ENCODE measurements at regions not wholly inside any gene's neighbourhood (a gene's known extent, or its start where the extent isn't known, plus 50 kb on each side); places are given as distances from the start of the nearest gene placed in this dataset.

GRCh38 chr1:38134294-38134755 lies 87.7 kb upstream of the POU3F1 start:
- Histone ChIP-seq H3K4me2 (ENCODE audit: low read length) (no peak overlapping the region), H3K4me3 (ENCODE audit: low read depth, low read length, poor library complexity, severe bottlenecking) (no peak overlapping the region), H3K4me1 (ENCODE audit: insufficient read depth, low read length, poor library complexity, severe bottlenecking) (peaks cover 9% of the 10 kb centered on the region), H3K27ac (ENCODE audit: low read depth, low read length, poor library complexity, severe bottlenecking) (no peak overlapping the region), H3K9me3 (ENCODE audit: low read length) (no peaks in the 10 kb centered on the region), H3K79me2 (ENCODE audit: insufficient read depth, low read depth, low read length) (no peaks in the 10 kb centered on the region), H3K36me3 (ENCODE audit: insufficient read depth, low read length) (no peaks in the 10 kb centered on the region), H3K9me2 (ENCODE audit: insufficient read depth, low read length) (no peaks in the 10 kb centered on the region), H4K20me1 (ENCODE audit: insufficient read depth, low read length) (no peaks in the 10 kb centered on the region), H2AFZ (ENCODE audit: low read length) (no peak overlapping the region)
- DNase-seq (ENCODE audit: low spot score): no peak
- TF ChIP-seq EZH2phosphoT487 (IDR thresholded peaks at IDR 0.05; ENCODE audit: borderline replicate concordance, low read depth, low read length): no peak
- no peak for TF ChIP-seq CTCF (conservative IDR thresholded peaks at IDR 0.05; ENCODE audit: low read length)
- ChIA-PET POLR2A (no interaction called here), CTCF (ENCODE audit: unreplicated experiment) (no interaction called here)
- BruUV-seq (replicated peaks): no TSS peak
- intact Hi-C loops (cut with micrococcal nuclease; ENCODE audit: unreplicated experiment): no loop called here

- BruUV-seq (replicated peaks): no TSS peak
- Histone ChIP-seq H3K9me3 (ENCODE audit: low read length) (no peaks in the 10 kb centered on the region), H2AFZ (ENCODE audit: low read length) (no peak overlapping the region), H3K4me2 (ENCODE audit: low read length) (no peak overlapping the region), H3K27ac (ENCODE audit: low read depth, low read length, poor library complexity, severe bottlenecking) (no peak overlapping the region), H3K79me2 (ENCODE audit: insufficient read depth, low read depth, low read length) (no peaks in the 10 kb centered on the region), H3K36me3 (ENCODE audit: insufficient read depth, low read length) (no peaks in the 10 kb centered on the region), H3K4me1 (ENCODE audit: insufficient read depth, low read length, poor library complexity, severe bottlenecking) (peaks cover 9% of the 10 kb centered on the region), H4K20me1 (ENCODE audit: insufficient read depth, low read length) (no peaks in the 10 kb centered on the region), H3K9me2 (ENCODE audit: insufficient read depth, low read length) (no peaks in the 10 kb centered on the region), H3K4me3 (ENCODE audit: low read depth, low read length, poor library complexity, severe bottlenecking) (no peak overlapping the region)
- intact Hi-C loops (cut with micrococcal nuclease; ENCODE audit: unreplicated experiment): no loop called here
- ChIA-PET POLR2A (no interaction called here), CTCF (ENCODE audit: unreplicated experiment) (no interaction called here)
- no peak for DNase-seq (ENCODE audit: low spot score)
- no peak for TF ChIP-seq EZH2phosphoT487 (IDR thresholded peaks at IDR 0.05; ENCODE audit: borderline replicate concordance, low read depth, low read length)
- TF ChIP-seq CTCF (conservative IDR thresholded peaks at IDR 0.05; ENCODE audit: low read length): no peak
These were observed 87.2 kb upstream of the POU3F1 start for GRCh38 chr1:38133756-38134155.

GRCh38 chr1:38133304-38133703 lies 86.7 kb upstream of the POU3F1 start:
- Histone ChIP-seq H3K4me1 (ENCODE audit: insufficient read depth, low read length, poor library complexity, severe bottlenecking) (peaks cover 7% of the 10 kb centered on the region), H2AFZ (ENCODE audit: low read length) (no peak overlapping the region), H3K36me3 (ENCODE audit: insufficient read depth, low read length) (no peaks in the 10 kb centered on the region), H3K9me2 (ENCODE audit: insufficient read depth, low read length) (no peaks in the 10 kb centered on the region), H3K79me2 (ENCODE audit: insufficient read depth, low read depth, low read length) (no peaks in the 10 kb centered on the region), H3K27ac (ENCODE audit: low read depth, low read length, poor library complexity, severe bottlenecking) (no peak overlapping the region), H3K4me3 (ENCODE audit: low read depth, low read length, poor library complexity, severe bottlenecking) (no peak overlapping the region), H3K9me3 (ENCODE audit: low read length) (no peaks in the 10 kb centered on the region), H3K4me2 (ENCODE audit: low read length) (no peak overlapping the region), H4K20me1 (ENCODE audit: insufficient read depth, low read length) (no peaks in the 10 kb centered on the region)
- intact Hi-C loops (cut with micrococcal nuclease; ENCODE audit: unreplicated experiment): no loop called here
- no peak for TF ChIP-seq CTCF (conservative IDR thresholded peaks at IDR 0.05; ENCODE audit: low read length)
- TF ChIP-seq EZH2phosphoT487 (IDR thresholded peaks at IDR 0.05; ENCODE audit: borderline replicate concordance, low read depth, low read length): no peak
- no peak for DNase-seq (ENCODE audit: low spot score)
- ChIA-PET CTCF (ENCODE audit: unreplicated experiment) (no interaction called here), POLR2A (no interaction called here)
- no TSS peak for BruUV-seq (replicated peaks)
